K562 (cell line): ENCODE measurements at regions not wholly inside any gene's neighbourhood (a gene's known extent, or its start where the extent isn't known, plus 50 kb on each side); places are given as distances from the start of the nearest gene placed in this dataset.

Experiments
- ATAC-seq: fragments of 200-7000 bp; cut with Tn5 transposase; 3 replicates; pipeline ENCODE4 v1.9.1; 2020; ENCODE audit warnings: moderate library complexity
- BruUV-seq: library from RNA; stranded (reverse); fragments of 400-500 nt; replicated peaks from 2 replicates; lab custom pipeline; 2021; lab: Mats Ljungman, UMichigan
- CTCF ChIA-PET: fragments of 300-600 bp; formaldehyde crosslinking; extraction: SDS; loops from one replicate; lab custom pipeline; 2021; ENCODE audit warnings: low intra/inter-chr PET ratio; lab: Yijun Ruan, JAX
- POLR2A ChIA-PET: fragments of 300-600, 350-650 bp; sonication (Branson Sonifier 250); formaldehyde crosslinking; extraction: SDS; loops from one replicate; lab custom pipeline; 2021; ENCODE audit warnings: antibody characterized with exemption, inconsistent platforms; lab: Yijun Ruan, JAX
- DNase-seq, 4 experiments: peaks; one replicate each; pipeline versions ENCODE4 v3.0.0 to v3.0.0-alpha.2; 2011 to 2018; ENCODE audit warnings: low spot score in 3 of 4, mixed read lengths in 3 of 4; ENCODE audit errors: extremely low read depth in 1 of 4
- FAIRE-seq: peaks from 2 replicates; lab custom pipeline; 2011; peaks lifted over from hg19 to GRCh38; lab: Jason Lieb, UNC
- H2AFZ ChIP-seq: 2 replicates; pipeline ENCODE4 v1.6.0; 2011; ENCODE audit warnings: low read depth, low read length, control low read depth, inconsistent platforms
- H3K27ac ChIP-seq: fragments of 200-600 bp; 3 replicates; pipeline ENCODE4 v1.8.0; 2011; ENCODE audit warnings: low read depth, mild to moderate bottlenecking, control low read depth, inconsistent platforms, low read length, moderate library complexity, mixed read lengths; ENCODE audit errors: extremely low read depth
- H3K27me3 ChIP-seq, 2 experiments: fragments of 300-600 bp in 1 of 2; 2 replicates in 1 of 2; 3 replicates in 1 of 2; pipeline versions ENCODE4 v1.6.0 to v1.8.0; 2011; ENCODE audit warnings: inconsistent platforms in 2 of 2, low read length in 2 of 2, mild to moderate bottlenecking in 1 of 2, mixed read lengths in 1 of 2, moderate library complexity in 1 of 2; ENCODE audit not compliant: control insufficient read depth in 2 of 2, insufficient read depth in 2 of 2
- H3K36me3 ChIP-seq: fragments of 300-600 bp; 3 replicates; pipeline ENCODE4 v1.8.0; 2011; ENCODE audit warnings: mild to moderate bottlenecking, low read length, inconsistent platforms; ENCODE audit not compliant: control insufficient read depth, insufficient read depth
- H3K4me1 ChIP-seq, 2 experiments: fragments of 200-600 bp in 1 of 2; replicated peaks in 1 of 2; 2 replicates in 1 of 2; 3 replicates in 1 of 2; pipeline versions ENCODE4 v1.5.1 to v1.8.0; 2011; ENCODE audit warnings: inconsistent platforms in 2 of 2, low read length in 2 of 2, mild to moderate bottlenecking in 1 of 2, mixed read lengths in 1 of 2, moderate library complexity in 1 of 2; ENCODE audit not compliant: control insufficient read depth in 2 of 2, insufficient read depth in 2 of 2
- H3K4me2 ChIP-seq: 2 replicates; pipeline ENCODE4 v1.6.1; 2011; ENCODE audit warnings: low read length, control low read depth, inconsistent platforms, mixed read lengths; ENCODE audit not compliant: insufficient read depth
- H3K4me3 ChIP-seq: fragments of 200-600 bp; sonication (generic), shearing (Covaris generic); 2 replicates; pipeline ENCODE4 v1.5.1; 2016; ENCODE audit warnings: control low read depth, inconsistent platforms
- H3K79me2 ChIP-seq: fragments of 200-600 bp; 3 replicates; pipeline ENCODE4 v1.8.0; 2011; ENCODE audit warnings: low read length, inconsistent platforms; ENCODE audit not compliant: control insufficient read depth, insufficient read depth
- H3K9ac ChIP-seq, 2 experiments: 2 replicates each; pipeline versions ENCODE4 v1.6.0 to v1.6.1; 2011; ENCODE audit warnings: low read depth in 2 of 2, low read length in 2 of 2, control low read depth in 1 of 2, inconsistent platforms in 1 of 2, mild to moderate bottlenecking in 1 of 2, mixed read lengths in 1 of 2; ENCODE audit not compliant: insufficient read depth in 1 of 2
- H3K9me1 ChIP-seq: one replicate; pipeline ENCODE4 v1.6.0; 2011; ENCODE audit warnings: inconsistent platforms, mild to moderate bottlenecking, low read length, moderate library complexity; ENCODE audit not compliant: control insufficient read depth, insufficient read depth
- H3K9me3 ChIP-seq: replicated peaks from 2 replicates; pipeline ENCODE4 v1.5.1; 2011; ENCODE audit warnings: low read depth, low read length, inconsistent platforms; ENCODE audit not compliant: control insufficient read depth, insufficient read depth
- H4K20me1 ChIP-seq: replicated peaks from 2 replicates; pipeline ENCODE4 v1.6.1; 2011; ENCODE audit warnings: low read length, inconsistent platforms, mixed read lengths; ENCODE audit not compliant: control insufficient read depth, insufficient read depth
- BCL6 ChIP-seq: fragments of 250-450 bp; sonication (Bioruptor Pico); IDR thresholded peaks from 2 replicates; pipeline ENCODE4 v1.4.0; 2020
- CHD2 ChIP-seq: IDR thresholded peaks from 2 replicates; pipeline ENCODE4 v1.6.1; 2011; ENCODE audit warnings: low read depth, low read length
- CREM ChIP-seq: IDR thresholded peaks from 2 replicates; pipeline ENCODE4 v1.6.1; 2014; ENCODE audit warnings: antibody characterized with exemption, low read depth
- FUS ChIP-seq: fragments of 200-400 bp; formaldehyde crosslinking; optimal IDR thresholded peaks from 2 replicates; pipeline ENCODE3; 2017; ENCODE audit warnings: low read depth, low read length
- HEY1 ChIP-seq: fragments of 250-450 bp; sonication (Bioruptor Pico); IDR thresholded peaks from 2 replicates; pipeline ENCODE4 v1.5.0; 2020; ENCODE audit warnings: mild to moderate bottlenecking, moderate library complexity, borderline replicate concordance
- KDM1A ChIP-seq, 2 experiments: fragments of 450-650 bp; IDR thresholded peaks; 2 replicates each; pipeline ENCODE4 v1.6.1; 2016; ENCODE audit warnings: mild to moderate bottlenecking in 2 of 2
- KDM5B ChIP-seq: fragments of 200-600 bp; sonication (generic); IDR thresholded peaks from 2 replicates; pipeline ENCODE4 v1.6.1; 2012; ENCODE audit warnings: low read depth, mild to moderate bottlenecking, moderate library complexity, low read length, control low read depth, inconsistent platforms; ENCODE audit not compliant: insufficient replicate concordance
- ZFP30 ChIP-seq: fragments of 250-450 bp; sonication (Bioruptor Pico); IDR thresholded peaks from 2 replicates; pipeline ENCODE4 v1.8.0; 2022; ENCODE audit warnings: moderate library complexity, mild to moderate bottlenecking, inconsistent platforms, borderline replicate concordance
- ZNF699 ChIP-seq: fragments of 250-450 bp; sonication (Bioruptor Pico); IDR thresholded peaks from 2 replicates; pipeline ENCODE4 v1.8.0; 2021; ENCODE audit warnings: mild to moderate bottlenecking, moderate library complexity; ENCODE audit not compliant: insufficient replicate concordance
- WGBS: fragments of 100-300 bp; shearing (Covaris generic); methylation state at CpG from one replicate; pipeline ENCODE4 v1.1.6; 2016; ENCODE audit warnings: low coverage, mixed read lengths; ENCODE audit not compliant: insufficient coverage; ENCODE audit errors: missing lambda C conversion rate; 5-methylcytosine and 5-hydroxymethylcytosine counted together
- in situ Hi-C: fragments of 300-500 bp; cut with MboI; formaldehyde crosslinking; loops from 4 replicates; pipeline ENCODE4 v1.15.0; 2018; ENCODE audit warnings: inconsistent platforms, mixed read lengths
- intact Hi-C: fragments of 100-400 bp; cut with micrococcal nuclease; formaldehyde crosslinking; loops from 2 replicates; pipeline ENCODE4 v1.14.2; 2022
- TF ChIP-seq, protein P1 (sequence below): fragments of 450-650 bp; IDR thresholded peaks from 2 replicates; pipeline ENCODE4 v1.6.1; 2017; ENCODE audit warnings: antibody characterized with exemption

- Histone ChIP-seq H3K9me3 (no peaks in the 10 kb centered on the region), H3K27ac (no peak overlapping the region), H3K9me1 (no peaks in the 10 kb centered on the region), H3K4me2 (no peak overlapping the region), H3K4me1 (no peaks in the 10 kb centered on the region), H3K9ac (no peak overlapping the region), H4K20me1 (no peaks in the 10 kb centered on the region; the same call in 1 of the 2 replicates), H3K4me3 (no peak overlapping the region), H3K36me3 (no peaks in the 10 kb centered on the region), H3K27me3 (peaks cover 2 to 15% of the 10 kb centered on the region in 2 experiments; a peak in 3 of 5 replicates), H2AFZ (no peak overlapping the region), H3K79me2 (no peaks in the 10 kb centered on the region)
- CTCF ChIA-PET, result no interaction called here
- 0% methylated on average over 15 of the region's 15 CpGs for WGBS
- intact Hi-C loops, result no loop called here
- BruUV-seq, result no TSS peak
- ATAC-seq, result no peak
- FAIRE-seq, result no peak
- no peak for DNase-seq
- POLR2A ChIA-PET, result interaction anchor here (0.6 kb wide), 2 partner anchors 376 to 459 kb away, joined by 3 read pairs; no protein-coding TSS in a partner anchor
- TF ChIP-seq CREM (no peak), KDM1A (IDR thresholded peaks at IDR 0.05) (no peak), BCL6 (CRISPR knock-in tag) (no peak), ZNF699 (CRISPR knock-in tag) (no peak), KDM5B (no peak), HEY1 (CRISPR knock-in tag) (no peak), ZFP30 (no peak), FUS (no peak), CHD2 (no peak)
- TF ChIP-seq, protein P1, sequence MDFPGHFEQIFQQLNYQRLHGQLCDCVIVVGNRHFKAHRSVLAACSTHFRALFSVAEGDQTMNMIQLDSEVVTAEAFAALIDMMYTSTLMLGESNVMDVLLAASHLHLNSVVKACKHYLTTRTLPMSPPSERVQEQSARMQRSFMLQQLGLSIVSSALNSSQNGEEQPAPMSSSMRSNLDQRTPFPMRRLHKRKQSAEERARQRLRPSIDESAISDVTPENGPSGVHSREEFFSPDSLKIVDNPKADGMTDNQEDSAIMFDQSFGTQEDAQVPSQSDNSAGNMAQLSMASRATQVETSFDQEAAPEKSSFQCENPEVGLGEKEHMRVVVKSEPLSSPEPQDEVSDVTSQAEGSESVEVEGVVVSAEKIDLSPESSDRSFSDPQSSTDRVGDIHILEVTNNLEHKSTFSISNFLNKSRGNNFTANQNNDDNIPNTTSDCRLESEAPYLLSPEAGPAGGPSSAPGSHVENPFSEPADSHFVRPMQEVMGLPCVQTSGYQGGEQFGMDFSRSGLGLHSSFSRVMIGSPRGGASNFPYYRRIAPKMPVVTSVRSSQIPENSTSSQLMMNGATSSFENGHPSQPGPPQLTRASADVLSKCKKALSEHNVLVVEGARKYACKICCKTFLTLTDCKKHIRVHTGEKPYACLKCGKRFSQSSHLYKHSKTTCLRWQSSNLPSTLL, result no peak
- in situ Hi-C loops, result no loop called here
Observed at GRCh38 chr13:112220925-112221324, 154.0 kb downstream of the SOX1 start.
